Skeletal muscle cell (primary cell): ENCODE measurements at regions not wholly inside any gene's neighbourhood (a gene's known extent, or its start where the extent isn't known, plus 50 kb on each side); places are given as distances from the start of the nearest gene placed in this dataset.

ENCODE experiments used
- DNase-seq: peaks from one replicate; pipeline ENCODE4 v3.0.0-alpha.2; 2010; ENCODE audit warnings: low read depth
- H3K4me3 ChIP-seq: 2 replicates; pipeline ENCODE4 v1.5.1; 2011; ENCODE audit warnings: low read depth, mild to moderate bottlenecking, control low read depth, low read length, moderate library complexity

DNA sequence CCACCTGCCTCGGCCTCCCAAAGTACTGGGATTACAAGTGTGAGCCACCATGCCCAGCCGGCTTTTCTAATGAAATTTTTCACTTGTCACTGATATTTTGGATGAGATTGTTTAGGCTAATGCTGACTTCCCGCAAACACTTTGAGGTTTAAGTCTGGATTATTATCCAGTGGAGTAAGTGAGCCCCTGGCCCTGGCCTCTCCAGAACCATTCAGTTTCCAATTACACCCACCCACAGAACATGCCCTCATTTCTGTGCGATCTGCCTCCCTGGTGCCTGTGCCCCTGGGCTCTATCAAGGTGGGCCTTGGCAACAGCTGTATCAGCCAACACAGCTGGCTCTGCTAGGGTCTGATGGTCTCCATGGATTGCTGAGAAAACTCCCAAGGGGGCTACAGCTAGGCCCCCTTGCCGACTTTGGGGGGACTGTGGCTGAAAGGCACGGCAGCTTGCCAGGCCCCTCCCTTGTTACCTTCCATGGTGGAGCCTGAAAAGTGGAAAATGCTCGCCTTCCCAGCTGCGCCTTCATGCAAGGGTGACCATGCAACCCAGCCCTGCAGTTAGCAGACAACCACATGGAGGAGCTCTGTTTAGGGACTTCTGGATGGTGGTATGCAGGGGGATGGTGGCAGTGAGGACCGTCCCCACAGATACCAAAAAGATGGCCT lies 288.9 kb downstream of the FAM43A start:
- DNase-seq = no peak
- H3K4me3 ChIP-seq = no peak overlapping the region

DNA sequence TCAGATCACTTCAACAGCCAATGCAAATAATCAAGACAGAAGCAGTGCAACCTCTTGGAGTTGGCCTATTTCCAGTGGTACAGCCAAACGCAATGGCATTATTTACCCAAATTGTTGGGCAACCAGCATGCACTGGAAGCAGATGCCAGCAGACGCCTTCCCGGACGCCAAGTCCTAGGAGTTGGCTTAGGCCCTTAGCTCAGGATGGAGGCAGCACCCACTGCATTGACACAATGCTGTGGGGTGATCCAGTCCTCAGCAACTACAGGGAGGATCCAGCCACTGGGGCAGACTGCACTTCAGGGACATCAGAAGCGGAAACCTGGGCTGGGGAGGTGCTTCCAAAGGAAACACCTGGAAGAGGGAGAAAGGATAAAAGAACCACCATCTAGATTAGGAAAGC lies 290.4 kb downstream of the FAM43A start:
- H3K4me3 ChIP-seq = no peak overlapping the region
- DNase-seq = no peak

DNA sequence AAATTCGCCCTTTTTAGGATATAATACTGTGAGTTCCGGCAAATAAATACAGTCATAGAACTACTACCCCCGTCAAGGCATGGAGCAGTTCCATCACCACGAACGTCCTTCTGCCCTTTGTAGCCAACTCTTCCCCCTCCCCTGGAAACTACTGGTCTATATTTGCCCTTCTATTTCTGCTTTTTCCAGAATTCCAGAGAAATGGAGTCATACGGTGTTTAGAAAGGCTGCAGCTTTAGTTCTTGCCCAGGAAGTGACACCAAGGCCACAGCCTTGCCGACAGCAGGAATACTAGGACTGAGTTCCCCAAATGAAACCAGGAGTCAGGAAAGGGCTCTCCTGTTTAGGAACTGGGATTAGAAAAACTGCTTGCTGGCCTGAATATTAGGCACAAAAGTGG lies 291.2 kb downstream of the FAM43A start:
- no peak for DNase-seq
- no peak overlapping the region for H3K4me3 ChIP-seq

DNA sequence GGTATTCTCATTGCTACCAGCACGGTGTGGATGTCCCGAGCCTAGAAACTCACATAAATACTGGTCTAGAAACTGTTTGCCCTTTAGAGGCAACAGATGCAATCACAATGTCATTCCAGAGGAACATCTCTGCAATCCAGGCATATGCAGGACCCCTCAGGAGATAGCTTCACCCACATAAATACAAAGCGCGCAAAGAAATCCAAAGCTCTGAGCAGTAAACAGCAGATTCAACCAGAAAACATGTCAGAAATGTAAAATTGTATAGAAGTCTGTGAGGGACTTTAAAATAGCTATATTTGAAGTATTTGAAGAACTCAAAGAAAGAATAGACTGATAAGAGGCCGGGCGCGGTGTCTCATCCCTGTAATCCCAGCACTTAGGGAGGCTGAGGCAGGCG lies 291.7 kb downstream of the FAM43A start:
- no peak overlapping the region for H3K4me3 ChIP-seq
- no peak for DNase-seq

DNA sequence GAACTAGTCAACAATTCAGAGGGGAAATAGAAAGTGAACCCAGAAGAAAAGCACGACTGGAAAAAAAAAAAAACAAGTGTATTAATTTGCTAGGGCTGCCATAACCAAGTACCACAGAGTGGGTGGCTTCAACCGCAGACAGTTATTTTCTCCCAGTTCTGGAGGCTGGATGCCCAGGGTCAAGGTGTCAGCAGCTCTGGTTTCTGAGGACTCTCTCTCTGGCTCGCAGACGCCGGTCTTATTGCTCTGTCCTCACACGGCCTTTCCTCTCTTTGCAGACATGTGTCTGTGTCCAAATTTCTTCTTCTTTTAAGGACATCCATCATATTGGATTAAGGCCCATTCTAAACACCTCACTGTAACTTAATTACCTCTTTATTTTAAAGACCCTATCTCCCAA lies 291.8 kb downstream of the XXYLT1 start:
- H3K4me3 ChIP-seq = no peak overlapping the region

DNA sequence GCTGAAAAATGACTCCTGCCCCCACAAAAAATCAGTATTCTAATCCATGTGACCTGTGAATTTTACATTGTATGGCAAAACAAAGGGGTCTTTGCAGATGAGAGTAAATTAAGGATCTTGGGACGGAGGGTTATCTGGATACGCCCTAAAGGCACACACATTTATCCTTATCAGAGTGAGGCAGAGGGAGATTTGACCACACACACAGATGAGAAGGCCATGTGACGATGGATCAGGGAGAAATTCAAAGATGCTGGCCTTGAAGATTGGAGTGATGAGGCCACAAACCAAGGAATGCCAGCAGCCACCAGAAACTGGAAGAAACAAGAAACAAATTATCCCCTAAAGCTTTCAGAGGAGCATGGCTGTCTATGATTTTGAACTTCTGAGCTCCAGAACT lies 288.5 kb downstream of the XXYLT1 start:
- DNase-seq = no peak
- H3K4me3 ChIP-seq = no peak overlapping the region

More for the DNA sequence above, 291.8 kb downstream of the XXYLT1 start:
- DNase-seq = no peak

DNA sequence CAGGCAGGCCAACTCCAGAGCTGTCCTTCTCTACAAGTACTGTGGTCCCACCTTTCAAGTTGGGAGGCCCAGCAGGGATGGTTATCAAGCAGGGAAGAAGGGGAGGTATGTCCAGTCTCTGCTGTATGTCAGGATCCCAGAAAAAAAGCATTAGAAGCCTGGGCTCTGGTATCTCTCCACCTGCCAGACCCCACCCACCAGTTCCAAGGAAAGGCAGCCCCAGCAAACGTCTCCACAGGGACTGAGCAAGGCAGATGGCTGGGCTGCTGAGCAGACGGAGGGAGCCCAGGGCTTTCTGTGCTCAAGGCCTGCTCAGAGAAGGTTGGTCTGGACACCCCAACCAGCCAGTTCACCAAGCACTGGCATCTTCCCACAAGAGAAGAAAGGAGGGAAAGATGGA lies 287.8 kb downstream of the XXYLT1 start:
- no peak for DNase-seq
- H3K4me3 ChIP-seq = no peak overlapping the region

DNA sequence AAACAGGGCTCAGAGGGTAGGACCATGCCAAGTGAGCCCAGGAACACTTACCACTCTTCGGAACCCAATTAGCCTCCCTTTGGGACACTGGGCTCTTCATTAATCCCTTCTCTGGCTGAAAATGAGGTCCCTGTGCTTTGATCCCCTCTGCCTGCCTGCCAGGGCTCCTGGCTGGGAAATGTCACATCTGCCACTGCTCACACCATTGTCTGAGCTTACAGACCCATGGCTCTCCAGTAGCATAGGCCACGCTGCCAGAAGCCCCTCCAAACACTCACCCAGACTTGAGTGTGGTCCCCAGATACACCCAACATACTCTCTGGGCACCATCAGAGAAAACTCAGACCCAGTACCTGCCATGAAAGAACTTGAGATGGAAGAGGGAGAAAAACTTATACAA lies 287.3 kb downstream of the XXYLT1 start:
- no peak overlapping the region for H3K4me3 ChIP-seq
- no peak for DNase-seq

DNA sequence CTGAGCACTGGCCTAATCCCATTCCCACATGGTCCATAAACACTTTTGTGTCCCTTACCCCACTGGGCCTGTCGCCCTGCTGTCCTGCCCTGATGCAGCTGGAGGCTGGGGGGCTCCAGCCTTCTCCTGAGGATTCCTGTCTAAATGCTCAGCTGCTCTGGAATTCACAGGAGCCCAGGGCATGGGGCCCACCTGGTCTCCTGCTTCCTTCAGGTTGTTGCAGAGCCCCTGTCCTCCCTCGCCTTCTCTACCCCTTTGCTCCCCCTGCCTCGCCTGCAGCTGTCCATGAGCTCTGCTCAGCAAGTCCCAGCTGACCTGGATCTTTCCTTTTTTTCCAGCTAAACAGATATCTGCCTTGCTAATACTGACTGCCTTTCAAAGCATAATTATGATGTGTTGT lies 286.9 kb downstream of the XXYLT1 start:
- no peak for DNase-seq

DNA sequence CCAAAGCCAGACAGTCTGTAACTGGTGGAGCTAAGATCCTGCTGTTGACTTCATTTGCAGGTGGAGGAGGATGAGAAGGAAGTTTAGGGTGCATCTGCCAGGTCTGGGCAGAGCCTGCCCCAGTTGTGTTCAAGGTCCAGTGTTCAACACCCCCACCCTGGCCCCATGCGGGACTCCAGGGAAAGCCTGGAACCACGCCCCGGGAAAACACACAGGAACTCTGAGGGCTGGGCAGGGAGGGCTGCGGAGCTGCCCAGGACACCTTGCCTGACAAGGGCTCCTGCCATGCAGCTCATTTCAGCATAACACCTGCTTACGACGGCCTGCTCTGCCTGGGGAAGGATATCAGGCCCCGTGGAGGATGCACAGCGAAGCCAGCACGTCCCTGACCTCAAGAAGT lies 286.3 kb downstream of the XXYLT1 start:
- DNase-seq = no peak
- H3K4me3 ChIP-seq = no peak overlapping the region

More for the DNA sequence above, 286.9 kb downstream of the XXYLT1 start:
- H3K4me3 ChIP-seq = no peak overlapping the region

DNA sequence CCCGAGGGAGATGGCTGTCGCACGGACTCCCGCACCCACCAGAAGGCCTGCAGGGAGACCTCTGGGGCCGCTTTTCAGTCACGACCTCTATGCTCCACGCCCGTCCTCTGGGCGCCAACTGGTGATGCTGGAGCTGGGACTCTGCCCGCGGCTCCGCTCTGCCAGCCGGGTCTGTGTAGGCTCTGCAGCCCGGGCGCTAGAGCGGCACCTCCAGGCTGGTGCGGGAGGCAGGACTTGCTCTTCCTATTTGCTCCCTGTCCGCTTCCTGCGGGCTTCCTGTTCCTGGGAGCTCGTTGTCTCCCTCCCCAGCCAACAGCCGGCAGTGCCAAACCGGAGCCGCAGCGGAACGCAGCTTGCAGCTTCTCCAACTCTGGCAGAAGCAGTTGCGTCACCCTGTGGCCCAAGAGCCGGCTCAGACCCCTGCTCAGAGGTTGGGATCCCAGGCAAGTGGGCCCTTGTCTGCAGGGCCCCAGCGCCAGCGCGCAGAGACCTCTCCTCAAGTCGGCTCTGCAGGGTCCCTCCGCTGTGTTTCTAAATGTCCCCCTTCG lies 285.9 kb downstream of the XXYLT1 start:
- H3K4me3 ChIP-seq = no peak overlapping the region
- no peak for DNase-seq

DNA sequence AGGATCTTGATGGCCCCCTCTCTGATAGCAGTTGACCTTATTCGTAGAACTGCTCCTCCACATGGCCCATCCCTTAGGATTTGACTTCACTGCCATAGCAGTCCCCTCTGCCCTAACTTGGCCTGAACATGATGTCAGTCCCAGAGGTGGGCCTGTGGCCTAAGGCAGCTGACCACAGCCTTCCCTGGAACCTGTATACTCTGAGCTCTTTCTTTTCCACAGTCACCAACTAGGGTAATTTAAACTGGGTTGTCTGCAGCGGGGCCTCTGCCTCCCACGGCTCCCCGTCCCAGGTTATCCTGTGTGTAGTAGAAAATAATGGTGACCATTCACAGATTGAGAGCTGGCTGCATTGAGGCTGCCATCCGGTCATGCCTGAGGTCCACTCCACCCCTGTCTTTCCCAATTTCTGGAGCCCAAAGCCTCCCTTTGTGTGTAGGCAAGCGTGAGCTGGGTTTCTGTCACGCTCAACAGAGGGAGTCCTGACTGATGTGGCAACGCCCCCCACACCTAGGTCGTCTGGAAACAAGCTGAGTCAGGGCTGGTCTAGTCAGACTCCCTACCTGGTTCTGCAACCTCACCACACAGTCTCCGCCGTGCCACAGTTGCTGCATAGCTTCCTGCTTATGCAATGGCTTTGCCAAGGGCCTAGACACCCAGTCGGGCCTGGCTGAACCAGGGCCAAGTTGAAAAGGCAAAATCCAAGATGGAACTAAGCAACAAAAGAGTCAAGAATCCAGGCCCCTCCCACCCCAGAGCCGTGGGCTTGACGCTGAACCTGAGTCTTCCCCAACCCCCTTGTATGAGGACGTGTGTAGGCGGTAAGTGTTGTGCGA lies 284.5 kb downstream of the XXYLT1 start:
- DNase-seq = no peak
- H3K4me3 ChIP-seq = no peak overlapping the region

DNA sequence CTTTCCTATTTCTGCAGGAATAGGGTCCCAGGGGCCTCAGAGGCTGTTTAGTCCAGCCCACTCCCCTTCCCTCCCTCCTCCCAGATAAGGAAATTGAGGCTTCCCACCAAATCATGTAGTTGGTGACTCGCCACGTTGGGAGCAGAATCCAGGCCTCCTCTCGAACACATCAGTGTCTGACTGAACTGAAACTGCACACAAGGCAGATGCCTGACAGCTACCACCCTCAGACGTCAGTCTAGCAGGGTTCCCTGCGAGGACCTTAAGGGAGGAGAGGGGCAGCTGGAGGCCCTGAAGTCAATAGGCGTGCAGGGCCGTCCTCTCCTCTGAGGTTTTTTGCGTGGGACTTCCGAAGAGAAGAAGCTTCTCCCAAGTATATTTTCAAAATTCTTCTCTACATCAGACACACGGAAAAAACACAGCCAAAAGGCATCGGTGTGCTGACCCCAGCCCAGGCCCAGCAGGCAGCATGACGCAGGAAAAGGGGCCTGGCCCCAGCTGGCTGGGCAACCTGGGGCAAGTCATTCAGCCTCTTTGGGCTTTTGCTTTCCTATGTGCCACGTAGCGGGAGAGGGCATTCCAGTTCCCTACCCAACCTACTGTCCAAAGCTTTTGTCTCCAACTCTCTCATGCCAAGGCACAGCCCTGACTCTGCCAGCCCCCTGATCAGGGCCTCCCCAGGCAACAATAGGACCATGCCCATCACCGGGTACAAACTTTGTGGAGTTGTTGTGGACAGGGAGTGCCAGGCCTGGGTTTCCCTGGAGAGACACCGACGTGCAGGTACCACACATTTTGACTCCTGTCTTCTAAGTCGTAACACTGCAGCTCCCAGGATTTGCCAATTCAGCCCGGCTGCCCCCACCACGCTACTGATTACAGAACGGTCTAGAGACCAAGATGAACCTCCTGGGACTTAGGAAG lies 283.1 kb downstream of the XXYLT1 start:
- DNase-seq = no peak
- no peak overlapping the region for H3K4me3 ChIP-seq

DNA sequence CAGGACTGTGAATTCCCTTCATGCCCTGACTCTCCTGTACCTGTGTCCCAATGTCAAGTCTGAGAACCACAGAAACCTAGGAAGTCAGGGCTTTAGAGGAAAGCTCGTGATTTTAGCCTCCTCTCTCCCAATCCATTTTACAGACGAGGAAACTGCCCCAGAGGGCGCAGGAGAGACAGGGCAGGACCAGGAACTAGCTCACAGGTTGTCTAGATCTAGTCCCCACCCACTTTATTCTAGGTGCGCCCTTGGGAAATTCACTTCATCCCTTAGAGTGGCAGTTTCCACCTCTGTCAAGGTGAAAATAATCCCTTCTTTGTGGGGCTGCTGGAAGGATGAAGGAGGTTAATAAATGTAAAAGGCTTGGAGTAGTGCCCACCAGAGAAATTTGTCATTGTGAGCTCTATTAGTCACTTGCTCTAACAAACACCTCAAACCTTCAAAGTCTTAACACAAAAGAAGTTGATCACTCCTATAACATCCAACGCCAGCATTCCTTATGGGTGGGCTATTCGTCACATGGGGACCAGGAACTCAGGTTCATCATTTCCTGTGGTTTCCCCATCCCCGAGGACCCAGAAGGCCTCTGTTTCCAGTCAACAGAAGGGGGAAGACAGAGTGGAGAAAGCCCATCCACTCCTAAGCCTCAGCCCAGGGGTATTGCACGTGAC lies 282.3 kb downstream of the XXYLT1 start:
- no peak overlapping the region for H3K4me3 ChIP-seq
- DNase-seq = no peak

DNA sequence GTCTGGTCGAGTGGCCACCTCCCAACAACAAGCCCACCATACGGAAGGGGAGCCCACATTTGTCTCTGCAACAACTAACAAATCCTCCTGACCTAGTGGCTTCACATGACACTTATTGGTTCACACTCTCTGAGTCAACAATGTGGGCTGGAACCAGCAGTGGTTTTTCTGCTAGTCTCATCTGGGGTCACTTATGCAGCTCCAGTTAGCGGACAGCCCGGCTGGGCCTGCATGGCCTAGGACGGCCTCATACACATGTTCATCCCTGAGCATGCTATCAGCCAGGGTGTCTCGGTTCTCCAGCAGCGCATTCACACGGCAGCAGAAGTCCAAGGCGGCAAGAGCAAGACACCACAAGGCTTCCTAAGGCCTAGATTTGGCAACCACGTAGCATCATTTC lies 281.7 kb downstream of the XXYLT1 start:
- no peak overlapping the region for H3K4me3 ChIP-seq
- DNase-seq = no peak

DNA sequence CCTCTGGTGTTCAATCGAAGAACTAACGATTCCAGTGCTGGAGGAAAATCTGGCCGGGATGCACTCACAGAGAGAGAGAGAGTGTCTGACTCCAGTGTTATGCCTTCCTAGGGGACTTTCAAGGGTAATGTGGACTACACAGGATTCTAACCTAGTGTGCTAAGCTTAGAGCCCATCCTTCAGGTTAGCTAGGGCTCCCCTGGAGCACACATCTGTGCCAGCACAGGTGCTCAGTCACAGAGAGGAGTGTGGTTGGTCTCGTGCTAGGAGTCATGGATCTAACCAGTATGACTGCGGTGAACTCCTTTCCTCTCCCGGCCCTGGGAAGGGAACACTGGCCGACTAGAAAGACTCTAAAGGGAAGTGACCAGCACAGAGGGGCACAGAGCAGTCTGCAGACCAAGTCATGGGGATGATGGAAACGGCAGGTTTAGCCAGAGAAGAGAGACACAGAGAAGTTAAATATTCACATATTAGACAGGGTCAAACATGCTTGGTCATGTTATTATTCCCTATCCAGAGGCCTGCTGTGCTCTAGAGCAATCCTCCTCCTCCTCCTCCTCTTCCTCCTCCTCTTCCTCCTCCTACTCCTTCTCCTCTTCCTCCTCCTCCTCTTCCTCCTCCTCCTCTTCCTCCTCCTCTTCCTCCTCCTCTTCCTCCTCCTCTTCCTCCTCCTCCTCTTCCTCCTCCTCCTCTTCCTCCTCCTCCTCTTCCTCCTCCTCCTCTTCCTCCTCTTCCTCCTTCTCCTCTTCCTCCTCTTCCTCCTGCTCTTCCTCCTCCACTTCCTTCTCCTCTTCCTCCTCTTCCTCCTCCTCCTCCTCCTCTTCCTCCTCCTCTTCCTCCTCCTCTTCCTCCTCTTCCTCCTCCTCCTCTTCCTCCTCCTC lies 280.3 kb downstream of the XXYLT1 start:
- DNase-seq = no peak
- H3K4me3 ChIP-seq = no peak overlapping the region

DNA sequence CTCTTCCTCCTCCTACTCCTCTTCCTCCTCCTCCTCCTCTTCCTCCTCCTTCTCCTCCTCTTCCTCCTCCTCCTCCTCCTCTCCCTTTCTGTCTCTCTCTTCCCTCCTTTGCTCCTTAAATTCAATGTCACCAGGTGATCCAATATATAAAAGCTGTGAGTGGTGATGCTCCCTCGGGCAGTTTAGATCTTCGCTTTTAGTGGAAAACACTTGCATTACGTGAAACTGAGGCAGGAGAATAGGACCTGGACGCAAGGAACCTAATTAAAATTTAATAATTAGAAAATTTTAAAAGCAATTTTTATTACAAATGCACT lies 279.7 kb downstream of the XXYLT1 start:
- H3K4me3 ChIP-seq = no peak overlapping the region
- no peak for DNase-seq

DNA sequence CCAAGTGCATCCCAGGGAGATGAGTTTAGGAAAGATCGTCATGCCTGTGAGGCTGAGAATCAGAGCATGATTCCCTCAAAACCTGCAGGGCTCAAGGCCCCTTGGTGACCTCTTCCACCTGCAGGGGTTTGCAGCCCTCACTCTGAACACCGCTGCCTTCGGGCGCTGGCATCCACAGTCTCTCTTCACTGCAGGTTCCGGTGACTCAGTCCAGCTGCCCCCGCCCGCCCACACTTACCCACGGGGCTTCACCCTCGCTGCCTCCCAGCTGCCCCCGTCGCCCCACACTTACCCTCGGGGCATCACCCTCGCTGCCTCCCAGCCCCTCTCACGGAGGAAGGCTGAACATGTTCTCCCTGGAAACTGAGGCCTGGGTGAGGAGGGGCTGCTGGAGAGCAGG lies 277.1 kb downstream of the XXYLT1 start:
- no peak for DNase-seq
- H3K4me3 ChIP-seq = no peak overlapping the region
